ENCODE measurements at regions not wholly inside any gene's neighbourhood (a gene's known extent, or its start where the extent isn't known, plus 50 kb on each side); places are given as distances from the start of the nearest gene placed in this dataset.

DNA sequence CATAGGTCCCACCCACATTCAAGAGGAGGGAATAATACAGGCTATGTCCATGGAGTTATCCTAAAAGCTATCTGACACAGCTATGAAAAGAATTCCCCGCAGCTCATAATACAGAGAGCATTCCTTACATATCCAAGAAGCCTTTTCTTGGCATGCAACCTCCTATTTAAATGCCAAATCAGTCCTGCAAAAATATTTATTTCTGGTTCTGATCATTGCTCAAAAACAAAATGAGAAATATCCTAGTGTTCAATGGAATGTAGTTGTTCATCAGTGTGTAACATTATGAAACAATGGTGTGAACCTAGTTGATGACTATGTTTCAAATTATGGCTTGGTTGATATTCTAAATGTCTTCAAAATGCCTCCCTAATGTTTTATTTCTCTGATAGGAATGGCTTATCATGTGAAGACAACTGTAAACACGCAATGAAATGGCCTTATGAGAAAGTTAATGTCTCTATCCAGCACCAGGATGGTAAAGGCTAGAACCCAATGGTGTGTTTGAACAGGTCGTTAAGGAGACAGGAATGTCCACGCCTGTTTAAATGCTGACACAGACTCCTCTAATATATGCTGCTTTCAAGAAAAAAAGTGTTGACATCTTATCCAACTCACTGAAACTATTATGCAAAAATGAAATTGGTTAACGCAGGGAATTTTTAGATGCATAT is 126.7 kb upstream of the CDH6 start:
- TF ChIP-seq, protein P1, sequence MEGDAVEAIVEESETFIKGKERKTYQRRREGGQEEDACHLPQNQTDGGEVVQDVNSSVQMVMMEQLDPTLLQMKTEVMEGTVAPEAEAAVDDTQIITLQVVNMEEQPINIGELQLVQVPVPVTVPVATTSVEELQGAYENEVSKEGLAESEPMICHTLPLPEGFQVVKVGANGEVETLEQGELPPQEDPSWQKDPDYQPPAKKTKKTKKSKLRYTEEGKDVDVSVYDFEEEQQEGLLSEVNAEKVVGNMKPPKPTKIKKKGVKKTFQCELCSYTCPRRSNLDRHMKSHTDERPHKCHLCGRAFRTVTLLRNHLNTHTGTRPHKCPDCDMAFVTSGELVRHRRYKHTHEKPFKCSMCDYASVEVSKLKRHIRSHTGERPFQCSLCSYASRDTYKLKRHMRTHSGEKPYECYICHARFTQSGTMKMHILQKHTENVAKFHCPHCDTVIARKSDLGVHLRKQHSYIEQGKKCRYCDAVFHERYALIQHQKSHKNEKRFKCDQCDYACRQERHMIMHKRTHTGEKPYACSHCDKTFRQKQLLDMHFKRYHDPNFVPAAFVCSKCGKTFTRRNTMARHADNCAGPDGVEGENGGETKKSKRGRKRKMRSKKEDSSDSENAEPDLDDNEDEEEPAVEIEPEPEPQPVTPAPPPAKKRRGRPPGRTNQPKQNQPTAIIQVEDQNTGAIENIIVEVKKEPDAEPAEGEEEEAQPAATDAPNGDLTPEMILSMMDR (conservative IDR thresholded peaks at IDR 0.05 in 1 of 2, IDR thresholded peaks at IDR 0.05 in 1 of 2; ENCODE audit: low read depth in 1 of 2, low read length in 2 of 2) = no peak
- TF ChIP-seq EZH2 (IDR thresholded peaks at IDR 0.05; ENCODE audit: low read length, missing control alignments) = no peak

Data from fibroblast of lung (primary cell).